ENCODE measurements at regions not wholly inside any gene's neighbourhood (a gene's known extent, or its start where the extent isn't known, plus 50 kb on each side); places are given as distances from the start of the nearest gene placed in this dataset.

DNA sequence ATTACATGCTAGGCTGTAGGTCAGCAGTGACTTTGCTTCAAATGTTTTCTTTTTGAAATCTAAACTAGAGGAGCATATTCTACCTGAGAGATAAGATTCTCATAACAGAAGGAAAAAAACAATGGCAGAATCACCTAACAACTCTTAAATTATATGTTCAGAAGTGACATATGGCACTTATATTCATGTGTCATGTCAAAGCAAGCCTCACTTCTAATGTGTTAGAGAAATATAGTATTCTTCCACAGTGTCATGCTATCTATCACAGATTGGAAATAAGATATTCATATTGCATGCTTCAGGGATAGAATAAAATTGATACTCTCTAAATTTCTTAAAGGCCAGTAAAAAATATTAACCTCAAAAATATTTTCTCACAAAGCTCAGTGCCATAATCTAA is 874.6 kb upstream of the PRMT6 start:
- CTCF ChIA-PET = no interaction called here
- BruUV-seq (replicated peaks) = no TSS peak
- Histone ChIP-seq H3K27me3 (replicated peaks in 1 of 2; ENCODE audit: control insufficient read depth in 2 of 2, insufficient read depth in 2 of 2, low read length in 1 of 2) (no peaks in the 10 kb centered on the region), H3K9me3 (replicated peaks; ENCODE audit: control insufficient read depth, insufficient read depth, low read length) (no peaks in the 10 kb centered on the region), H3K36me3 (ENCODE audit: control insufficient read depth in 2 of 2, insufficient read depth in 2 of 2, low read length in 1 of 2) (no peaks in the 10 kb centered on the region), H3K9ac (ENCODE audit: control insufficient read depth, insufficient read depth, low read length) (no peak overlapping the region), H2AFZ (ENCODE audit: control insufficient read depth, low read depth, low read length) (no peak overlapping the region), H4K20me1 (ENCODE audit: control insufficient read depth, insufficient read depth) (no peaks in the 10 kb centered on the region), H3K4me3 (no peak overlapping the region), H3K4me1 (ENCODE audit: control insufficient read depth, insufficient read depth, low read length) (no peaks in the 10 kb centered on the region), H3K27ac (ENCODE audit: control insufficient read depth, insufficient read depth) (no peak overlapping the region), H3K4me2 (ENCODE audit: control insufficient read depth, insufficient read depth) (no peak overlapping the region), H3K79me2 (ENCODE audit: control insufficient read depth, insufficient read depth, low read length) (no peaks in the 10 kb centered on the region)
- DNase-seq (ENCODE audit: low read depth, low spot score) (no peak), FAIRE-seq (no peak), ATAC-seq (no peak)
- RAD21 ChIA-PET (ENCODE audit: unreplicated experiment) = no interaction called here
- POLR2A ChIA-PET = no interaction called here
- TF ChIP-seq, protein P1, sequence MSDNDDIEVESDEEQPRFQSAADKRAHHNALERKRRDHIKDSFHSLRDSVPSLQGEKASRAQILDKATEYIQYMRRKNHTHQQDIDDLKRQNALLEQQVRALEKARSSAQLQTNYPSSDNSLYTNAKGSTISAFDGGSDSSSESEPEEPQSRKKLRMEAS (IDR thresholded peaks at IDR 0.05; ENCODE audit: low read depth, low read length) = no peak
- no peak for TF ChIP-seq MYC (IDR thresholded peaks at IDR 0.05; ENCODE audit: insufficient read depth, insufficient read length, insufficient replicate concordance, low read length, severe bottlenecking)
- no peak for TF ChIP-seq NFYB (IDR thresholded peaks at IDR 0.05; ENCODE audit: insufficient read depth, low read depth, low read length)
- no peak for TF ChIP-seq RAD21 (IDR thresholded peaks at IDR 0.05; ENCODE audit: insufficient read depth, low read depth, low read length)
- TF ChIP-seq, protein P2, sequence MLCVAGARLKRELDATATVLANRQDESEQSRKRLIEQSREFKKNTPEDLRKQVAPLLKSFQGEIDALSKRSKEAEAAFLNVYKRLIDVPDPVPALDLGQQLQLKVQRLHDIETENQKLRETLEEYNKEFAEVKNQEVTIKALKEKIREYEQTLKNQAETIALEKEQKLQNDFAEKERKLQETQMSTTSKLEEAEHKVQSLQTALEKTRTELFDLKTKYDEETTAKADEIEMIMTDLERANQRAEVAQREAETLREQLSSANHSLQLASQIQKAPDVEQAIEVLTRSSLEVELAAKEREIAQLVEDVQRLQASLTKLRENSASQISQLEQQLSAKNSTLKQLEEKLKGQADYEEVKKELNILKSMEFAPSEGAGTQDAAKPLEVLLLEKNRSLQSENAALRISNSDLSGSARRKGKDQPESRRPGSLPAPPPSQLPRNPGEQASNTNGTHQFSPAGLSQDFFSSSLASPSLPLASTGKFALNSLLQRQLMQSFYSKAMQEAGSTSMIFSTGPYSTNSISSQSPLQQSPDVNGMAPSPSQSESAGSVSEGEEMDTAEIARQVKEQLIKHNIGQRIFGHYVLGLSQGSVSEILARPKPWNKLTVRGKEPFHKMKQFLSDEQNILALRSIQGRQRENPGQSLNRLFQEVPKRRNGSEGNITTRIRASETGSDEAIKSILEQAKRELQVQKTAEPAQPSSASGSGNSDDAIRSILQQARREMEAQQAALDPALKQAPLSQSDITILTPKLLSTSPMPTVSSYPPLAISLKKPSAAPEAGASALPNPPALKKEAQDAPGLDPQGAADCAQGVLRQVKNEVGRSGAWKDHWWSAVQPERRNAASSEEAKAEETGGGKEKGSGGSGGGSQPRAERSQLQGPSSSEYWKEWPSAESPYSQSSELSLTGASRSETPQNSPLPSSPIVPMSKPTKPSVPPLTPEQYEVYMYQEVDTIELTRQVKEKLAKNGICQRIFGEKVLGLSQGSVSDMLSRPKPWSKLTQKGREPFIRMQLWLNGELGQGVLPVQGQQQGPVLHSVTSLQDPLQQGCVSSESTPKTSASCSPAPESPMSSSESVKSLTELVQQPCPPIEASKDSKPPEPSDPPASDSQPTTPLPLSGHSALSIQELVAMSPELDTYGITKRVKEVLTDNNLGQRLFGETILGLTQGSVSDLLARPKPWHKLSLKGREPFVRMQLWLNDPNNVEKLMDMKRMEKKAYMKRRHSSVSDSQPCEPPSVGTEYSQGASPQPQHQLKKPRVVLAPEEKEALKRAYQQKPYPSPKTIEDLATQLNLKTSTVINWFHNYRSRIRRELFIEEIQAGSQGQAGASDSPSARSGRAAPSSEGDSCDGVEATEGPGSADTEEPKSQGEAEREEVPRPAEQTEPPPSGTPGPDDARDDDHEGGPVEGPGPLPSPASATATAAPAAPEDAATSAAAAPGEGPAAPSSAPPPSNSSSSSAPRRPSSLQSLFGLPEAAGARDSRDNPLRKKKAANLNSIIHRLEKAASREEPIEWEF (IDR thresholded peaks at IDR 0.05; ENCODE audit: insufficient replicate concordance, low read depth, low read length) = no peak
- no peak for TF ChIP-seq ETV6 (conservative IDR thresholded peaks at IDR 0.05 in 1 of 2, IDR thresholded peaks at IDR 0.05 in 1 of 2; ENCODE audit: borderline replicate concordance in 1 of 2, low read depth in 1 of 2)
- in situ Hi-C loops (cut with MboI) = no loop called here
- SMC1A ChIA-PET (ENCODE audit: uncharacterized antibody, unreplicated experiment) = no interaction called here
- intact Hi-C loops (cut with micrococcal nuclease; ENCODE audit: unreplicated experiment) = no loop called here

Measured in GM12878 (cell line).